GM19351 (cell line): ENCODE measurements at regions not wholly inside any gene's neighbourhood (a gene's known extent, or its start where the extent isn't known, plus 50 kb on each side); places are given as distances from the start of the nearest gene placed in this dataset.

Source experiments
- ATAC-seq: cut with Tn5 transposase; IDR thresholded peaks from one replicate; pipeline ENCODE4 v1.9.1; 2021; ENCODE audit warnings: mild to moderate bottlenecking, moderate library complexity; ENCODE audit not compliant: unreplicated experiment

DNA sequence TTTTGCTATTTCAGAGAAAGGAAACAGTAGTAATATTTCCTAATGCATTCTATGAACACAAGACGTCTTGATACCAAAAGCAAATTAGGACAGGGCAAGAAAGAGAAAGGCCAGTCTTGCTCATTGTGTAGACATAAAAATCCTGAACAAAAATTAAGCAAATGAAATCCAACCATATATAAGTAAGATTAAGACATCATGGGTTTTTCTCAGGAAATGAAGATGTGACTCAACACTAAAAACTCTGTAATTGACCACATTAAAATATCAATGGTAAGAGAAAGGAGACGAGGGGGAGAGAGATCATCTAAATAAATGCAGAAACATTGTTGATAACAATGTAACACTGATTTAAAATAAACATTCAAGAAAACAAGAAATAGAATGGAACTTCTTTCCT, 205.4 kb downstream of the SOD2 start:
- no peak for ATAC-seq

DNA sequence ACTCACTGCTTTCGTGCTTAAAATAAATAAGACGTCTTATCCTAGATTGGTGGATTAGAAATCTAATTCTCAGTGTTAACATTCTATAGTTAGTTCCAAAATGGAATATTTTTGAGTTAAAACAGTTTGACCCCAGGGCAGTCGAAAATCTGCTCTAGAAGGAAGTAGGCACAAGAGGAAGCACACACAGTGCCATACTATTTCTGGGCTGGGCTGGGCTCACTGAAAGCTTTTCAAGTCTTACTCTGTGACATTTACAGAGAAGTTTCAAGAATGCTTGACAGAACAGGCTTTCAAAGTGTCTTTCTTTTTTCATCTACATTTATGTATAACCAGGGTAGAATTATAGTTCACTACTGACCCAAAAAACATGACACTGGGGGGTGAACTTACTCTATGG, 209.8 kb downstream of the SOD2 start:
- no peak for ATAC-seq

DNA sequence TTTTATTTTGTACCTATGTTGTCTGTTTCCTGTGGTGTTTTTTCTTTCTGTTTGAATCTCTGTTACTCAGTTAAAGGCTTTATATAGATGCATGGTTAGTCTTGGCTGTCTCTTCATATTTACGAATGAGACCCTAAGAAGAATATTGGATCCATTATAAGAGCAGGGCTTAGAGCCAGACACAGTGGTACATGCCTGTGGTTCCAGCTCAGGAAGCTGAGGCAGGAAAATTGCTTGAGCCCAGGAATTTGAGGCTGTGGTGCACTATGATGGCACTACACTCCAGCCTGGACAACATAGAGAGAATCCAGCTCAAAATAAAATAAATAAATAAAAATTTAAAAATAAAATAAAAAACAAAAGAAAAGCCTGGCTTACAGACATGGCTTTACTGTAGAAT, 211.1 kb downstream of the SOD2 start:
- no peak for ATAC-seq

DNA sequence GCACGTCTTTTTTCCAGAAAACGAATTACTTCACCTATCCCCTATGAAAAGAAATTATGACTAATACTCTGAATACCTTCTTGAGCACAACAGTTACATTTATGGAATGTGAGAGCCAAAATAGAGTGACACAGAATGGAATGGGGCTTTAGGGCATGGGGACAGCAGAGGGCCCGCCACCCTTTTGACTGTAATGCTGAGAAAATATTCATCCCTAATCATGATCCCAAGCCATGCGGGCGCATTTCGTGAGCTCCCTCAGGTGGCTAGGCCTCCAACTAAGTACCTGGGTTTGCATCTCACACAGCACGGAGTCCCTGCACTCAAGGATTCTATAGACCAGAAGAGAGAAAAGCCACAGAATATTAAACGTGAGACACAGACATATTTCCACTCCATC, 212.6 kb downstream of the SOD2 start:
- ATAC-seq, result no peak

DNA sequence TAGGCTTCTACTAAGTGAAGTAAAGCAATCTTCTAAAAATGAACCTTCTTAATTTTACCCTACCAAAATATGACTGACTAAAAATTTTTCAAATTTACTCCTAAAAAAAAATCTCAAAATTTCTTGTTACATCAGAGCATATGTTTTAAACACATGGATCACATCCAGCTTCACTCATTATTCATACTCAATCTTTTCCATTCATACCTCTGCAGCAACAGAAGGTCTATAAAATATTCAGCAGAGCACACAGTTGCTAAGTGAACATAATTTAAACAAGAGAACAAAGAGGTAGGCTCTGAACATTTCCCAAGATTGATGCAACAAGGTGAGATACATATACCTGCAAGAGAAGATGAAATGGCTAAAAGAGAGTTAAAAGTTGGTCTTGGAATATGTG, 213.9 kb downstream of the SOD2 start:
- no peak for ATAC-seq

DNA sequence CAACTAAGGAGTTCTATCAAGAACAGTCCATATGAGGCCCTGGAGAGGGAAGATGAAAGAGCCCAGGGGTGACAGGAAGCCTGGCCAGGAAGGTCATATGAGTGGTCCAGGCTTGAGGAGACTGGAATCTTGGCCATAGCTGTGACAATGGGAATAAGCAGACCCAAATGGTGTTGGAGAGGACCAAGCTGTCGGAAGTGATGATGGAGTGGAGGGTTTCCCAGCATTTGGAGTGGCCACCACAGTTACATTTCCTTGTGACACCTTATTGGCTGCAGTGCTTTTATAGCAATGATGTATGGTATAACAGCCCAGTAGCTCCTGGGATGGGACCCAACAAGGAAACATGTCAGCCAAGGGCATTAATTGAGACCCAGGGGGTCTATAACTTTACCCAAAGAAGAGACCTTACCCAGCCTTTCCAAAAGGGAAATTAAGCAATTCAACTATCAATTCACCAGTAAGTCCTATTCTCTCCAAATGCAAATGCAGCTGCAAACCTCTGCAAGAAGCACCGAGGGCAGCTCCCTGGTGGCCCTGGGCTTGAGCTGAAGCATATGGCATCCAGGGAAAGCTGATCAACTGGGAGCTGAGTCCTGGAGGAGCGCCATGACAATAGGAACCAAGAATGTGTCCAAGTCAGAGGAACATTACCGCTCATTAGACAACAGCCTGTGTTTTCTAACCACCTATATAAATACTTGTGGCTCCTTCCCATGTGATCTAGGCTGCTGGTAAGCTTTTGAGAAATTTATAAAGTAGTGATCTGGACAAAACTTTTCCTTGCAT, 219.4 kb downstream of the SOD2 start:
- no peak for ATAC-seq

DNA sequence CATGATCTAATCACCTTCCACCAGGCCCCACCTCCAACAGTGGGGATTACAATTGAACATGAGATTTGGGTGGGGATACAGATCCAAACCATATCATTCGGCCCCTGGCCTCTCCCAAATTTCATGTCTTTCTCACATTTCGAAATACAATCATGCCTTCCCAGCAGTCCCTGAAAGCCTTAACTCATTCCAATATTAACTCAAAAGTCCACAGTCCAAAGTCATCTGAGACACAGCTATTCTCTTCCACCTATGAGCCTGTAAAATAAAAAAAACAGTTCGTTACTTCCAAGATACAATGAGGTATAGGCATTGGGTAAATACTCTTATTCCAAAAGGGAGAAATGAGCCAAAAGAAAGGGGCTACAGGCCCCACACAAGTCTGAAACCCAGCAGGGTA, 222.6 kb downstream of the SOD2 start:
- no peak for ATAC-seq

DNA sequence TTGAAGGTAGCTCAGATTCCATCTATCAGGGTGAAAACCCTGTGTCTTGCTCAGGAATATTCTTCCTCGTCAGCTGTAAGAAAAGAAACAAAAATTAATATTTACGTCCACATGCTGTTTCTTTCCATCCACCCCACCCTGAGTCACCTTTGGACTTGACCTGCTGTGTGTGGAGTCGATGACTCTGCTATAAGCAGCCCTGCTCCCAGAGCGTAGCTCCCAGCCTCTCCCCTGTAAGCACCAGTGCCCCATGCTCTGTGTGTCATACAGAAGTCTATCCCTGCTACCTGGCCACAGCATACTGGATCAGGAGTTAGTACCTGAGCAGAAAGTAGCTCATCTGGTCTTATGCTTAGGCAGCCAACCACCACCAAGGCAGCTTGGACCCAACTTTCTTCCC, 223.6 kb downstream of the SOD2 start:
- no peak for ATAC-seq

DNA sequence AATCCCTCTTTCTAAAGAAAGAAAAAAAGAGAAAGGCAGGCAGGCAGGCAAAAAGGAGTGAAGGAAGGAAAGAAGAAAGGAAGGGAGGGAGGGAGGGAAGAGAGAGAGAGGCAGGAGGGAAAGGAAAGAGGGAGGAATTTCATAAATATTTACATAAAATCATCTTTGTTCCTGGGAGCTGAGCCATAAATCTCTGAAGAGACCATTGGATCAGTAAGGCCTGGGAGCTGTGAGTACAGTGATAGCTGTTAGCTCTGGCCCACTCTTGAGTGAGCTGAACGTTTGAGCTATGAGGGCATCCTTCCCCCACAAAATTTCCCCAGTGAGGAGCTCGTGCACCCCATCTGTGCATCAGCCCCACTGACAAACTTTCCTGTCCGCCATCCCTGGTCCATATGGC, 224.0 kb downstream of the SOD2 start:
- no peak for ATAC-seq

DNA sequence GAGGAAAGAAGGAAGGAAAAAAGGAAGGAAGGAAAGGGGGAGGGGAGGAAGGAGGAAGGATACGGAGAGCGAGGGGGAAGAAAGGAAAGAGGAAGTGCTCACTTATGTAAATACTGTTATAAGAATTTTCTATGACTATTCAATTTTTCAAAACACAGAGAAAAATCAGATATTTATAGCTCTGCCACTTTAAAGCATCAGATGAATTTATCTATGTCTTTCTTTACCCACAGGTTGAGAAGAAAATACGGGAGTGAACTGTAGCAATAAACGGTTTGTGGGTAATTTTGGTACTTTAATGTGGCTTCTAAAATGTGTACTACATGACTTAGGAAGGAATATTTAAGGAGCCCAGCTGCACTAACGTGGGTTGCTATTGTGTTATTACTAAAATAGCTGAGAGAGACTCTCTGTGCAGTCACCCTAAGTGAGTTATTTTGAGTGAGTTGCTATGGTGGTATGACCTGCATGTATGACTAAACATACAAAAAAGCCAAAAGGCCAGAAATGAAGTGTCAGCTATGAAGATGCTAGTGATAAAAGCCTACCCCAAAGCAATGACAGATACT, 225.5 kb downstream of the SOD2 start:
- peak; percentile 90 for ATAC-seq

DNA sequence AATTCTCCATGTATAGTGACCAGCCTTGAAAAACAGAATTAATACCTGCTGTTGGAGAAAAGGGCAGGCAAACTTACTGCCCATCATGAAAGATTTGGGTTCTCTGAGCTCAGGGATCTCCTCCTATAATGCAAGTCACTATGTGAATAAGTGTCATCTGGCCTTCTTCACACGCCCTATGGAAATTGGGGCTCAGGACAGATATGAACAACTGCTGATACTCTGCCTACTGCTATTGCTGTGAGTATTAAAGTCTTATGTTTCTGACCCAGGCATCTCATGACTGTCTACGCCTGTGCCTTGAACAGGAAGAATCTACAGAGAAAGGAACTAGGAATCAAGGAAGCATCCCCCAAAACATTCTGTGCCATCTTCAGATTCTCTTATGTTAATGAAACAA, 226.1 kb downstream of the SOD2 start:
- peak; percentile 21 for ATAC-seq

DNA sequence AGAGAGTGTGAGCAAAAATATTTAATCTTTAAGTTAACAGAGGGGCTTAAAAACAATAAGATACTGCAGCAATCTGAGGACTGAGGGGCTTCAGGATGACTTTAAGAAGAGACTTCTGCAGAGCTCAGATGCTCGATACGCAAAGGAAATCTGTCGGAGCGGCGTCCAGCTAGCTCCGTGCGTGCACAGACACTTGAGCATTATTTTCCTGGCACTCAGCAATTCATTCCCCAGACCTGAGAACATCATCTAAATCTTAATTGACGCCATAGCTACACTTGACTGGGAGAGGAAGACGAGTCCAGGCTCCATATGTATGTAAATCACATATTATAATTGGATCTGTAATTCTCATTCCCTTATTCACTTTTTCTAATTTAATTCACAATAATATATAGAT, 228.2 kb downstream of the SOD2 start:
- ATAC-seq, result no peak

DNA sequence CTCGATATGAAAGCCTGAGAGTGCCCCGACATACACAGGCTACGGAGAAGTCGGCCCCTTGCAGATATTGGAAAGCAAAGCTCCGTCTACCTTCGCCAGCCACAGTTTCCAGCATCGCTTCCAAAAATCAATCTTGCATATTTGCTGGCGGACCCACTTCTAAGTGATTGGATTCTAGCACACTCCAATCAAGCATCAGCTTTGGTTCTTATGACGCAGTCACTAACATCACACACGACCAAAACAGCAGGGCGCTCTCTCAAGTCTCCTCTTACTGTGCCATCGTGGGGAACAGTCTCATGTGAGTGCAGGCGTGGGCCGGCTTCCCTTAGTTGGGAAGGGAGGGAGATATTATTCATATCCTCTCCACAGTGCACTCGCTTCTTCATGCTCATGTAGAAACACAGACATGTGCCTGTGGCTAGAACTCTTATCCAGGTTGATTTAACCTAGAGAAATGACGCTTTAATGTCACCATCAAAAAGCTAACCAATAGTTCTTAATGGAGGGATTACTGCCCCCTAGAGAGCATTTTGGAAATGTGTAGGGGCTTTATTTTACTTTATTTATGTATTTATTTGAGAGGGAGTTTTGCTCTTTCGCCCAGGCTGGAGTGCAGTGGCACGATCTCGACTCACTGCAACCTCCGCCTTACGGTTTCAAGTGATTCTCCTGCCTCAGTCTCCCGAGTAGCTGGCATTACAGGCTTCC, 229.8 kb downstream of the SOD2 start:
- ATAC-seq, result no peak

DNA sequence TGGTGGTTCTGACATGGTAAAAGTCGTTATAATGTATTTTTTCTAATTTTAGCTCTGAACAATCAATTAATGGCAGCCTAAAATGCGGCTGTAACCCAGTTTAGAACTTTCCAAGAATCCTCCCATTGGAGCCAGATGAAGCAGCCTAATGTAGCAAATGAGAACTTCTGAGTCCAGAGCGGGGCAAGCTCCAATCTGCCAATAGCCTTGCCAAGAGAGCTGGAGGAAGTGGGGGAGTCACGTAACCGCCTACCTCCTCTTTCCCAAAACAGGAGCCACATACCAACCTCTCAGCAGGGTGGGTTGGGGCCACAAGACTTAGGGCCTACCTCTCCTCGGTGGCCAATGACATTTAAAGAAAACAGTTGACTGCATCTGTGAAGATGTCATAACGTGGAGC, 230.6 kb downstream of the SOD2 start:
- ATAC-seq, result peak; percentile 1

DNA sequence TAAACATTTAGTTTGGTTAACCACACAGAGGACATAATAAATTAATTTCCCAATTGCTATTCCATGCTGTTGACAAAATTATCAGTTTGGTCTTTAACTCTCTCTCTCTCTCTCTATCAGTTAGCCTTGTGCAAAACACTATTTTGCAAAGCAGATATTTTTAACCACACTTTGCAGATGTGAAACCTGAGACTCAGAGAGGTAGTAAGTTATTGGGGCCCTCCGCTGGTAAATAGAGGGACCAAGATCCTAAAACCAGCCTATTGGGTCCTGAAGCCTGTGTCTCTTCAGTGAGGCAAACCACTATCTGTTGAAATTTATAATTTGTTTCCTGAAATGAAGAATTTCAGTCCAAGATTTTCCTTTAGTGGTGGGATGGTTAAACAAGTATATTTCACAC, 231.0 kb downstream of the SOD2 start:
- ATAC-seq, result peak; percentile 96

DNA sequence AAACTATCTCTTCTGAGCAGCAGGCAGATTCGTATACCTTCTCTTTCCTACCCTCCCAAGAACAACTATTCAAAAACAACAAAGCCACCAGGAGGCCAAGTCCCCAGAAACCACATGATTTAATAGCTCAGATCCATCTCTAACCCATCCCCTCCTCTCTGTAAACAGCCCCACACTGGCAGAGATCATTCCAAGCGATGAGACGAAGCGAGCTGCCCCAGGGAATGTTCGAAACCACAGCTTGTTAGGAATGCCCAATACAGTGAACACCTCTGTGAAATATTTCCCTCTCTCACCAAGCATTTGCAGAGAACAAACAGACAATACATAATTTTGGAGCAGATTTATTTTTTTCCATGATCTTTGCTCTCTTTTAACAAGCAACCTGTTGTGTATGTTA, 231.8 kb downstream of the SOD2 start:
- no peak for ATAC-seq

DNA sequence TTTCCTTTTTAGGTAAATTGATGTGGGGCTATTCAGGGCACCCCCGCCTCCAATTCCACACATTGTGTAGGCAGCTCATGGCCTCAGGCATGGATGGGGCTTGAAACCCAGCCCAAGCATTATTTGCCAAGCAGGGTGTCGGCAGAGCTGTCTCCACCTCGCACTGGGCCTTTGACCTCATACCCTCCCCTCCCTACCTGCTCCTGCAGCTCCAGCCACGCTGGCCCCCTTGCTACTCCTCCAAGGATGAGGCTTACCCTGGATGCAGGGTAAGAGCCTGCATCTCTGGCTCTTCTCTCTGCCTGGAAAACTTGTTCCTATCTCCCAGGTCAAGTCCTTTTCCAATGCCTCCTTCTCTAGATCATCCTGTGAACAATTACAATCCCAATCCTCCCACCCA, 232.6 kb downstream of the SOD2 start:
- ATAC-seq, result no peak

DNA sequence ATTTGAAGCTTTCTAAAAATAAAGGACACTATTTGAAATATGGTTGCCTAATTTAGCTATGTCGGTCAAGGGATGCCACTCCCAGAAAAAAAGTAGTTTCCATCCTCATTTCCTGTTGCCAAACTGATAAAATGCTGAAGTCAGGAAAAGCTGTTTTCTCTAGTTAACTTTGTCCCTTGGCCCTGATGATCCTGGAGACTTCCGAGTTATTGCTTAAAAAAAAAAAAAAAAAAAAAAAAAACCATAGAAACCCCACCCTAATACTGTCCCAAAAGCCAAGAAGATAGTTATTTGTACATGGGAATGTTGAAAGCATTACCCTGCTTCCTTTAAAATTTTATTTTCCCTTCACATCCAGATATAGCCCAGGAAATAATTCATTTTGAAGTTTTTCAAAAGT, 236.7 kb downstream of the SOD2 start:
- ATAC-seq, result no peak

DNA sequence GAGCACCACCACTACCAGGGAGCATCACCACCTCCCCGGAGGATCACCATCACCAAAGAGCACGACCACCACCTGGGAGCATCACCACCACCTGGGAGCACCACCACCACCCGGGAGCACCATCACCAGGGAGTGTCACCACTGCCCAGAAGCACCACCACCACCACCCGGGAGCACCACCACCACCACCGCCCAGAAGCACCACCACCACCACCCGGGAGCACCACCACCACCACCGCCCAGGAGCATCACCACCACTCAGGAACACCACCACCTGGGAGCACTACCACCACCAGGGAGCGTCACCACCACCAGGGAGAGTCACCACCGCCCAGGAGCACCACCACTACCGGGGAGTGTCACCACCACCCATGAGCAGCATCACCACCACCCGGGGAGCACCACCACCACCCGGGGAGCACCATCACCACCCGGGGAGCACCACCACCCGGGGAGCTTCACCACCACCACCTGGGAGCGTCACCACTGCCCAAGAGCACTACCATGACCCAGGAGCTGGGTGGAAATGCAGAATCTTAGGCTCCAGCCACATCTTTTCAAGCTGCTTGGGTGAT, 237.3 kb downstream of the SOD2 start:
- no peak for ATAC-seq

DNA sequence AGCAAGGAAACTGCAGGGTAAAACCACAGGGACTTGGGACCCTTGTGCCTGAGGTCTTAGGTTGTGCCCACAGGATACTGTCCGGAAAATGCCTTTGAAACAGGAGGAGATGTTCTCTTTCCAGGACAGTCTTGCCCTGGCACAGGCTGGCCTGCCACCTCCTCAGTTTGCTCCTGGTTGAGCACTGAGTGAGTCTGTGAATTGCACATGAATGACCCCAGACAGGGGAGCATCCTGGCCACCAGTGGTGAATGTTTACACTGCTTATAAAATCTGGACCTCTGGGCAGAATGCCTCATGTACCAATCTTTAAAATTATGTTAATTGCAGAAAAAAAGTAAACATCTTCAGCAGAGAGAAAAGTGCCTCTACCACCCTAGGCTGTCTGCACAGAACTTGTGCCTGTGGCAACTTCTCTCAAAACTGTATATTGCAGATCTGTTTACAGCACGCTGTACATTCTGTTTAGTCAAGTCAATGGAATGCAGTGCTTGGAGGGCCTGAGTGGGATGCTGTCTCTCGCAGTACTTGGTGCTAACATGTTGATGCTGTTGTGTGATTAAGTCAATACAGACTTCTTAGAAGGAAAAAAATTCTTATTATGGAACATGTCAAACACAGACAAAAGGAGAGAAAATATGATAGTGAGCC, 242.1 kb downstream of the SOD2 start:
- ATAC-seq, result no peak

DNA sequence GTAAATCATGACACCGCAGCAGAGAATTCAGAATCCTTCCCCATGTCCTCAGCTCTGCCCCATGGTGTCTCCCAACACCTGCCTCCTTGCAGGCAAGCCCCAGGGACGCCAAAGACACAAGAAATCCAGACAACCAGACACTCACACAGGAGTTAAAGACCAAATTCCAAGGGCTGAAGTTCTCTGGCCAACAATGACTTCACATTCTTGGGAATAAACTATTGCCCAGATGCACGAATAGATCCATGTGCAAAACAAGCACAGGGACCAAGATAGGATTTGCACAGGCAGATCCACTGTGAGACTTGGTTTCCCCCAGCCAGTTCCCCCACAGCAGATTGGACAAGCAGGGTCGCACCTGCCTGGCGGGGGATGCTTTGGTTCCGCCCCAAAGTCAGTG, 246.7 kb downstream of the SOD2 start:
- ATAC-seq, result no peak
